Keratinocyte (primary cell): ENCODE measurements at regions not wholly inside any gene's neighbourhood (a gene's known extent, or its start where the extent isn't known, plus 50 kb on each side); places are given as distances from the start of the nearest gene placed in this dataset.

Experiments used
- CTCF ChIP-seq, 3 experiments: IDR thresholded peaks in 1 of 3; conservative IDR thresholded peaks in 1 of 3; optimal IDR thresholded peaks in 1 of 3; 2 replicates in 2 of 3; 3 replicates in 1 of 3; pipeline versions ENCODE3 to v1.5.1; 2011; ENCODE audit warnings: low read length in 3 of 3, mild to moderate bottlenecking in 3 of 3, moderate library complexity in 2 of 3, control low read depth in 1 of 3, inconsistent platforms in 1 of 3; ENCODE audit not compliant: insufficient read depth in 2 of 3; ENCODE audit errors: extremely low read depth in 1 of 3
- EZH2 ChIP-seq: IDR thresholded peaks from one replicate; pipeline ENCODE4 v1.6.1; 2012; ENCODE audit warnings: inconsistent platforms, mild to moderate bottlenecking, low read length, moderate library complexity

GRCh38 chr5:155822177-155822576, 504.8 kb upstream of the SGCD start:
- peak in 1 of 3 experiments; percentile 12 for TF ChIP-seq CTCF (optimal IDR thresholded peaks at IDR 0.05 in 1 of 3, IDR thresholded peaks at IDR 0.05 in 1 of 3, conservative IDR thresholded peaks at IDR 0.05 in 1 of 3; ENCODE audit: extremely low read depth in 1 of 3, insufficient read depth in 2 of 3, low read length in 3 of 3)
- TF ChIP-seq EZH2: no peak
